ENCODE measurements at regions not wholly inside any gene's neighbourhood (a gene's known extent, or its start where the extent isn't known, plus 50 kb on each side); places are given as distances from the start of the nearest gene placed in this dataset.
"Not testable (repeated sequence)": the region's sequence is repeated elsewhere in the genome, so short reads cannot be mapped to it uniquely, and the experiment has no call there.

GRCh38 chr7:81385370-81385769 is 384.5 kb downstream of the HGF start:
- Mint-ChIP-seq H3K27ac (no peak overlapping the region), H3K9me3 (no peaks in the 10 kb centered on the region), H3K4me3 (no peak overlapping the region), H3K27me3 (ENCODE audit: insufficient read depth) (no peaks in the 10 kb centered on the region), H3K4me1 (ENCODE audit: low read depth) (no peaks in the 10 kb centered on the region), H3K36me3 (ENCODE audit: low read depth) (no peaks in the 10 kb centered on the region)
- no peak for DNase-seq (ENCODE audit: low spot score)
- intact Hi-C loops (cut with micrococcal nuclease) = no loop called here

GRCh38 chr7:81383846-81384245 is 386.0 kb downstream of the HGF start:
- intact Hi-C loops (cut with micrococcal nuclease) = no loop called here
- Mint-ChIP-seq H3K27ac (no peak overlapping the region), H3K4me3 (no peak overlapping the region), H3K36me3 (ENCODE audit: low read depth) (no peaks in the 10 kb centered on the region), H3K27me3 (ENCODE audit: insufficient read depth) (no peaks in the 10 kb centered on the region), H3K4me1 (ENCODE audit: low read depth) (no peaks in the 10 kb centered on the region), H3K9me3 (no peaks in the 10 kb centered on the region)
- no peak for DNase-seq (ENCODE audit: low spot score)

DNA sequence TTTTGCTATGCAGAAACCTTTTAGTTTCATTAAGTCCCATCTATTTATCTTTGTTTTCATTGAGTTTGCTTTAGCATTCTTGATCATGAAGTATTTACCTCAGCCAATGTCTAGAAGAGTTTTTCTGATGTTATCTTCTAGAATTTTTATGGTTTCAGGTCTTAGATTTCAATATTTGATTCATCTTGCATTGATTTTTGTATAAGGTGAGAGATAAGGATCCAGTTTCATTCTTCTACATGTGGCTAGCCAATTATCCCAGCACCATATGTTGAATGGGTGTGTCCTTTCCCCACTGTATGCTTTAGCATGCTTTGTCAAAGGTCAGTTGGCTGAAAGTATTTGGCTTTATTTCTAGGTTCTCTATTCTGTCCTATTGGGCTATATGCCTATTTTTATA is 395.2 kb downstream of the HGF start:
- H3K9me3 Mint-ChIP-seq; H3K4me3 Mint-ChIP-seq; H3K4me1 Mint-ChIP-seq (ENCODE audit: low read depth): not testable (repeated sequence)

DNA sequence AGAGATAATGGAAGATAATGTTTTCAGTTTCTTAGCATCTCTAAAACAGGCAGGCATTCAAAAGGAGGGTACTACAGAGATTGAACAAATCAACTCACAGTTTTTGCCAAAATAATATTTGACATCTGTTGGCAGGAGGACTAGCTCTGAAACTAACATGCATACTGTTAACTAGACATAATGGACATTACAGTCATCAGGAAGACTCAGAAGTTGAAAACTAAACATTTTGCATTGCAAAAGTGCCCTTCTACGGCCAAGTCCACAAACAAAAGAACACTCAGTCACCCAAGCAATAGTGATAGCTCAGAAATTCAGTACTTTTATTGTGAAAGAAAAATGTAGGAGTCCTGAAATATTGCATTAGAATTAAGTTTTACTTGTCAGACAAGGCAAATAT is 399.0 kb downstream of the HGF start:
- no peaks in the 10 kb centered on the region for H3K4me1 Mint-ChIP-seq (ENCODE audit: low read depth)
- H3K36me3 Mint-ChIP-seq (ENCODE audit: low read depth) = no peaks in the 10 kb centered on the region
- intact Hi-C loops (cut with micrococcal nuclease) = no loop called here
- no peaks in the 10 kb centered on the region for H3K9me3 Mint-ChIP-seq
- no peaks in the 10 kb centered on the region for H3K27me3 Mint-ChIP-seq (ENCODE audit: insufficient read depth)
- no peak for DNase-seq (ENCODE audit: low spot score)
- H3K4me3 Mint-ChIP-seq = no peak overlapping the region
- H3K27ac Mint-ChIP-seq = no peak overlapping the region

More for the DNA sequence above, 395.2 kb downstream of the HGF start:
- DNase-seq (ENCODE audit: low spot score); H3K27me3 Mint-ChIP-seq (ENCODE audit: insufficient read depth); H3K36me3 Mint-ChIP-seq (ENCODE audit: low read depth); H3K27ac Mint-ChIP-seq; intact Hi-C loops (cut with micrococcal nuclease): not testable (repeated sequence)

GRCh38 chr7:81367326-81367931 is 402.4 kb downstream of the HGF start:
- intact Hi-C loops (cut with micrococcal nuclease) = no loop called here
- Mint-ChIP-seq H3K27me3 (ENCODE audit: insufficient read depth) (no peaks in the 10 kb centered on the region), H3K36me3 (ENCODE audit: low read depth) (no peaks in the 10 kb centered on the region), H3K27ac (no peak overlapping the region), H3K4me1 (ENCODE audit: low read depth) (no peaks in the 10 kb centered on the region), H3K9me3 (no peaks in the 10 kb centered on the region), H3K4me3 (no peak overlapping the region)
- DNase-seq (ENCODE audit: low spot score) = no peak

DNA sequence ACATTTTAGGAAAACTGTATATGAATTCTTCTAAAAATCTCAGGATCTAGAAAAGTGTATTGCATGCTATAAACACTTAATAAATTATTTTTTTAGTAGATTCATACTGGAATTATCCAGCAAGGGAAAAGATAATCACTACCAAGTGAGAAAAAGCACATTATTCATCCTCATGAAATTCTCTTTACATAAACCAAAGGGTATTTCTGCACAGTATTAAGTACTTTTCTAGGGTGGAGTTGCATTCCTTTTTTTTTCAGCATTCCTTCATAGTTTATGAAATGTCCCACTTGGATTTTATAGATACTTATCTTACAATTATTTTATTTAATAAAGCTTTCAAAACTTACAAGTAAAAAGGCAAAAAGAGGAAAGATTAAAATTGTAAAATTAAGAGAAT is 403.3 kb downstream of the HGF start:
- H3K36me3 Mint-ChIP-seq (ENCODE audit: low read depth) = no peaks in the 10 kb centered on the region

GRCh38 chr7:81361769-81362312 is 408.0 kb downstream of the HGF start:
- no peaks in the 10 kb centered on the region for H3K36me3 Mint-ChIP-seq (ENCODE audit: low read depth)
- H3K27ac Mint-ChIP-seq = no peak overlapping the region
- intact Hi-C loops (cut with micrococcal nuclease) = no loop called here
- H3K27me3 Mint-ChIP-seq (ENCODE audit: insufficient read depth) = no peaks in the 10 kb centered on the region
- DNase-seq (ENCODE audit: low spot score) = no peak
- H3K4me3 Mint-ChIP-seq = no peak overlapping the region
- H3K9me3 Mint-ChIP-seq = no peaks in the 10 kb centered on the region
- H3K4me1 Mint-ChIP-seq (ENCODE audit: low read depth) = no peaks in the 10 kb centered on the region

More for the DNA sequence above, 403.3 kb downstream of the HGF start:
- Mint-ChIP-seq H3K9me3 (no peaks in the 10 kb centered on the region), H3K27me3 (ENCODE audit: insufficient read depth) (no peaks in the 10 kb centered on the region), H3K4me3 (no peak overlapping the region), H3K27ac (no peak overlapping the region), H3K4me1 (ENCODE audit: low read depth) (no peaks in the 10 kb centered on the region)
- DNase-seq (ENCODE audit: low spot score) = no peak
- intact Hi-C loops (cut with micrococcal nuclease) = no loop called here

GRCh38 chr7:81355911-81356310 is 413.9 kb downstream of the HGF start:
- no peak overlapping the region for H3K27ac Mint-ChIP-seq
- no peaks in the 10 kb centered on the region for H3K36me3 Mint-ChIP-seq (ENCODE audit: low read depth)
- intact Hi-C loops (cut with micrococcal nuclease) = no loop called here
- H3K27me3 Mint-ChIP-seq (ENCODE audit: insufficient read depth) = no peaks in the 10 kb centered on the region
- no peak overlapping the region for H3K4me3 Mint-ChIP-seq
- no peak for DNase-seq (ENCODE audit: low spot score)
- H3K4me1 Mint-ChIP-seq (ENCODE audit: low read depth) = no peaks in the 10 kb centered on the region
- H3K9me3 Mint-ChIP-seq = no peaks in the 10 kb centered on the region

GRCh38 chr7:81349044-81349443 is 420.8 kb downstream of the HGF start:
- Mint-ChIP-seq H3K4me3 (no peak overlapping the region), H3K36me3 (ENCODE audit: low read depth) (no peaks in the 10 kb centered on the region), H3K4me1 (ENCODE audit: low read depth) (no peaks in the 10 kb centered on the region), H3K9me3 (no peaks in the 10 kb centered on the region), H3K27ac (no peak overlapping the region), H3K27me3 (ENCODE audit: insufficient read depth) (no peaks in the 10 kb centered on the region)
- DNase-seq (ENCODE audit: low spot score) = no peak
- intact Hi-C loops (cut with micrococcal nuclease) = no loop called here

- DNase-seq (ENCODE audit: low spot score) = no peak
- H3K36me3 Mint-ChIP-seq (ENCODE audit: low read depth) = no peaks in the 10 kb centered on the region
- no peaks in the 10 kb centered on the region for H3K4me1 Mint-ChIP-seq (ENCODE audit: low read depth)
- H3K27me3 Mint-ChIP-seq (ENCODE audit: insufficient read depth) = no peaks in the 10 kb centered on the region
- no peak overlapping the region for H3K27ac Mint-ChIP-seq
- no peaks in the 10 kb centered on the region for H3K9me3 Mint-ChIP-seq
- H3K4me3 Mint-ChIP-seq = no peak overlapping the region
- intact Hi-C loops (cut with micrococcal nuclease) = no loop called here
These were observed 421.1 kb upstream of the SEMA3C start for GRCh38 chr7:81339946-81340345.

DNA sequence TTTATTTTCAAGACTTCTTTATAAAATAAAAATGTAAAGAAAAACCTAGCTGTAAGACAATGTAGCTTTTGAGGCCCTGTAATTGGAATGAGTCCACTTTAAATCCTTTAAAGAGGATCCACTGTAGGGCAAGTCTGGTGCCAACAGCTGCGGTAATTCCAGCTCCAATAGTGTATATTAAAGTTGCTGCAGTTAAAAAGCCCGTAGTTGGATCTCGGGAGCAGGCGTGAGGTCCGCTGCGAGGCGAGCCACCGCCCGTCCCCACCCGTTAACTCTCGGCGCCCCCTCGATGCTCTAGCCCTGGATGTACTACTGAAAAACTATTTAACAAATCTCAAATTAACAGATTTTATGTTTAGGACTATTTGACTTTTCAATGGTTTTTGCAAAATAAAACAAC is 414.7 kb upstream of the SEMA3C start:
- Mint-ChIP-seq H3K27me3 (ENCODE audit: insufficient read depth) (no peaks in the 10 kb centered on the region), H3K9me3 (no peaks in the 10 kb centered on the region), H3K36me3 (ENCODE audit: low read depth) (no peaks in the 10 kb centered on the region), H3K4me1 (ENCODE audit: low read depth) (no peaks in the 10 kb centered on the region), H3K4me3 (no peak overlapping the region), H3K27ac (no peak overlapping the region)
- intact Hi-C loops (cut with micrococcal nuclease) = no loop called here
- DNase-seq (ENCODE audit: low spot score) = no peak

DNA sequence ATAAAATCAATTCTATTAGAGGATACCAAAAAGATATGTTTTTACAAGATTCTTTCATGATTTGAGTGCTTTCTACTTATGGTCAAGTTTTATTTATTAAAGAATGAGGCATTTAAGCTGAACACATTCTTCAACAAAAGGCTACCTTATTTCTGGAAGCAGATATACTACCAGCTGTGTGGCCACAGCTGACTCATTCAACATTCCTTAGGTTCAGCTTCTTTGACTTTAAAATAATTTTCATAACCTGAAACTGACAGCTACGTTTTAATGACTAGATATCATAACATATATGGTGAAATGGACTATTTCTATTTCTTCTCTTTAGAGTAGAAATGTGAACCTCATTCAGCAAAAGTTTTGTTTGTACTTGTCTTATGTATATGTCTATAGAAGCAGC is 414.2 kb upstream of the SEMA3C start:
- intact Hi-C loops (cut with micrococcal nuclease) = no loop called here
- Mint-ChIP-seq H3K9me3 (no peaks in the 10 kb centered on the region), H3K27me3 (ENCODE audit: insufficient read depth) (no peaks in the 10 kb centered on the region), H3K36me3 (ENCODE audit: low read depth) (no peaks in the 10 kb centered on the region), H3K4me3 (no peak overlapping the region), H3K27ac (no peak overlapping the region), H3K4me1 (ENCODE audit: low read depth) (no peaks in the 10 kb centered on the region)
- DNase-seq (ENCODE audit: low spot score) = no peak

DNA sequence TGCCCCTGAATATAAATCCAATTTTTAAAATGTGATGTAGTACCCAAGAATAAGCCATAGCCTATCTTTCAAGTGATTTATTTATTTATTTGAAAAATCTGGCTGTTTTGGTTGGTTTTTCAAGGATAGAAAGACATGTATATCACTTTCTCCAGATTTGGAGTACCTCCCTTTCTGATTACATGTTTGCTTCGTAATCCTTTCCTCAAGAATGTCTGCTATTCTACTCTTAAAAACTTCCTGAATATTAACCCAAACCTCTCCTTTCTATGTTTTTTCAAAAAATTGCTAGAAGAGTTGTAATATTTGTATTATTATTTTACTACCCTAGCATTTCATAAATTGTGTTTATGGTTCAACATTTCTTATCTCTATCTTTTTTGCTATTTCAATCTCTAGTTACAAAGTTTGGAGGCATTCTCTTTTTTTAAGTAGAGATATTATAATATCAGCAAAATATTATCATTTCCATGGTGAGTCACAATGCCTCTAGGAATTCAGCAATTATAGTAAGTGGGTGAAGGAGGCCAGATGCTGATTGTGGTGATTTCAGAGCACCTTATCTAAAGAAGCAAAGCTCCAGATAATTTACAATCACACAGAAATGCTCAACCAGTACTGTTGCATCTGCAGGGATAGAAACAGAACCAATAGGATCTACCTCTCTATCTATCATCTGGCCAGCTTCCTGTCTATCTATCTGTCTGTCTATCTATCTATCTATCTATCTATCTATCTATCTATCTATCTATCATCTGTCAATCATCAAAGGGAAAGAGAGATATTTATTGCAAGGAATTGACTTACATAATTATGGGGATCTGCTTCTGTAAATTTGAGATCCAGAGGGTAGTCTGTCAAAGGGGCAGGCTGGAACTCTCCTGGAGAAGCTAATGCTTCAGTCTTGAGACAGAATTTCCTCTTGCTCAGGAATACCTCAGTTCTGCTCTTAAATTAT is 412.5 kb upstream of the SEMA3C start:
- no peak for DNase-seq (ENCODE audit: low spot score)
- Mint-ChIP-seq H3K27me3 (ENCODE audit: insufficient read depth) (no peaks in the 10 kb centered on the region), H3K36me3 (ENCODE audit: low read depth) (no peaks in the 10 kb centered on the region), H3K9me3 (no peaks in the 10 kb centered on the region), H3K4me3 (no peak overlapping the region), H3K4me1 (ENCODE audit: low read depth) (no peaks in the 10 kb centered on the region), H3K27ac (no peak overlapping the region)
- intact Hi-C loops (cut with micrococcal nuclease) = no loop called here

Data from activated T-helper 1 cell treated with anti-CD3 and anti-CD28 coated beads, Interleukin-12 subunit alpha, Interleukin-12 subunit beta, Interleukin-2, Interleukin-4 antibody, amounts not matched to agents 30 ng/mL and 10 ng/mL and 1 ng/mL, durations not matched to agents 14 hours and 24 hours and 36 hours (primary cell).